Progenitor cell of endocrine pancreas (in vitro differentiated cells): ENCODE measurements at regions not wholly inside any gene's neighbourhood (a gene's known extent, or its start where the extent isn't known, plus 50 kb on each side); places are given as distances from the start of the nearest gene placed in this dataset.

ENCODE experiments used
- DNase-seq: peaks from one replicate; pipeline ENCODE4 v3.0.0; 2021; ENCODE audit warnings: low spot score; ENCODE audit not compliant: unreplicated experiment
- H3K27ac Mint-ChIP-seq: 2 replicates; pipeline ENCODE4 v1.8.0; 2021; ENCODE audit warnings: mild to moderate bottlenecking, moderate library complexity, mixed read lengths
- H3K27me3 Mint-ChIP-seq: 2 replicates; pipeline ENCODE4 v1.8.0; 2021; ENCODE audit warnings: mixed read lengths
- H3K36me3 Mint-ChIP-seq: 2 replicates; pipeline ENCODE4 v1.8.0; 2022; ENCODE audit warnings: mixed read lengths; ENCODE audit not compliant: insufficient read depth
- H3K4me1 Mint-ChIP-seq: 2 replicates; pipeline ENCODE4 v1.8.0; 2021; ENCODE audit warnings: low read depth, mixed read lengths
- H3K4me3 Mint-ChIP-seq: 2 replicates; pipeline ENCODE4 v1.8.0; 2021; ENCODE audit warnings: low read depth, mild to moderate bottlenecking, moderate library complexity, mixed read lengths
- H3K9me3 Mint-ChIP-seq: 2 replicates; pipeline ENCODE4 v1.8.0; 2021; ENCODE audit warnings: low read depth, mixed read lengths
- CTCF ChIP-seq: fragments of 200-600 bp; sonication (generic); IDR thresholded peaks from one replicate; pipeline ENCODE4 v1.5.0; 2021; ENCODE audit warnings: antibody characterized with exemption, mild to moderate bottlenecking; ENCODE audit not compliant: unreplicated experiment

- TF ChIP-seq CTCF = no peak
- Mint-ChIP-seq H3K27me3 (peaks cover 37% of the 10 kb centered on the region), H3K9me3 (no peaks in the 10 kb centered on the region), H3K36me3 (no peaks in the 10 kb centered on the region), H3K27ac (no peak overlapping the region), H3K4me1 (no peaks in the 10 kb centered on the region), H3K4me3 (no peak overlapping the region)
- no peak for DNase-seq
Observed at GRCh38 chr9:126080641-126081040, 246.0 kb upstream of the MVB12B start.

- Mint-ChIP-seq H3K36me3 (no peaks in the 10 kb centered on the region), H3K27me3 (peaks cover 39% of the 10 kb centered on the region), H3K4me3 (no peak overlapping the region), H3K4me1 (no peaks in the 10 kb centered on the region), H3K9me3 (no peaks in the 10 kb centered on the region), H3K27ac (no peak overlapping the region)
- TF ChIP-seq CTCF = no peak
- no peak for DNase-seq
Observed at GRCh38 chr9:126081746-126082145, 244.9 kb upstream of the MVB12B start.

- Mint-ChIP-seq H3K27ac (no peak overlapping the region), H3K9me3 (no peaks in the 10 kb centered on the region), H3K36me3 (no peaks in the 10 kb centered on the region), H3K4me1 (no peaks in the 10 kb centered on the region), H3K27me3 (peaks cover 33% of the 10 kb centered on the region), H3K4me3 (no peak overlapping the region)
- no peak for DNase-seq
- TF ChIP-seq CTCF = no peak
Observed at GRCh38 chr9:126084008-126084407, 242.6 kb upstream of the MVB12B start.

GRCh38 chr9:126084696-126085095, 241.9 kb upstream of the MVB12B start:
- Mint-ChIP-seq H3K27me3 (peaks cover 33% of the 10 kb centered on the region), H3K9me3 (no peaks in the 10 kb centered on the region), H3K36me3 (no peaks in the 10 kb centered on the region), H3K4me3 (no peak overlapping the region), H3K27ac (no peak overlapping the region), H3K4me1 (no peaks in the 10 kb centered on the region)
- TF ChIP-seq CTCF = no peak
- no peak for DNase-seq

- H3K27me3 Mint-ChIP-seq = peaks cover 33% of the 10 kb centered on the region
- H3K36me3 Mint-ChIP-seq = no peaks in the 10 kb centered on the region
- H3K4me3 Mint-ChIP-seq = no peak overlapping the region
- no peak overlapping the region for H3K27ac Mint-ChIP-seq
- no peak for TF ChIP-seq CTCF
- no peaks in the 10 kb centered on the region for H3K9me3 Mint-ChIP-seq
- no peak for DNase-seq
- H3K4me1 Mint-ChIP-seq = no peaks in the 10 kb centered on the region
Observed at GRCh38 chr9:126085170-126085569, 241.5 kb upstream of the MVB12B start.
